GM23338 (cell line): ENCODE measurements at regions not wholly inside any gene's neighbourhood (a gene's known extent, or its start where the extent isn't known, plus 50 kb on each side); places are given as distances from the start of the nearest gene placed in this dataset.

Source experiments
- ATAC-seq: fragments of 200-7000 bp; cut with Tn5 transposase; 3 replicates; pipeline ENCODE4 v1.9.1; 2020
- DNase-seq: peaks from one replicate; pipeline ENCODE4 v3.0.0-alpha.2; 2015; ENCODE audit warnings: low spot score
- H2AFZ ChIP-seq: fragments of 200-600 bp; sonication (generic); 2 replicates; pipeline ENCODE4 v1.8.0; 2016; ENCODE audit warnings: antibody characterized with exemption, mild to moderate bottlenecking, moderate library complexity
- H3F3A ChIP-seq: fragments of 200-600 bp; sonication (generic); replicated peaks from 2 replicates; pipeline ENCODE4 v1.8.0; 2017; ENCODE audit warnings: antibody characterized with exemption, mixed run types, low read depth
- H3K27ac ChIP-seq: fragments of 200-600 bp; sonication (generic); 2 replicates; pipeline ENCODE4 v1.6.1; 2016; ENCODE audit warnings: low read depth
- H3K27me3 ChIP-seq: fragments of 200-600 bp; sonication (generic); 2 replicates; pipeline ENCODE4 v1.8.0; 2016; ENCODE audit warnings: mild to moderate bottlenecking, mixed run types, moderate library complexity; ENCODE audit not compliant: insufficient read depth
- H3K36me3 ChIP-seq: fragments of 200-600 bp; sonication (generic); 2 replicates; pipeline ENCODE4 v1.8.0; 2016; ENCODE audit warnings: mild to moderate bottlenecking; ENCODE audit not compliant: insufficient read depth
- H3K4me1 ChIP-seq: fragments of 200-600 bp; sonication (generic); 2 replicates; pipeline ENCODE4 v1.8.0; 2016; ENCODE audit warnings: mild to moderate bottlenecking, moderate library complexity; ENCODE audit not compliant: insufficient read depth
- H3K4me2 ChIP-seq: fragments of 200-600 bp; sonication (generic); 2 replicates; pipeline ENCODE4 v1.7.1; 2017; ENCODE audit warnings: mixed run types
- H3K4me3 ChIP-seq: fragments of 200-600 bp; sonication (generic); 2 replicates; pipeline ENCODE4 v1.6.1; 2016; ENCODE audit warnings: mixed run types
- H3K79me2 ChIP-seq: fragments of 200-600 bp; sonication (generic); replicated peaks from 2 replicates; pipeline ENCODE4 v1.8.0; 2017; ENCODE audit warnings: mild to moderate bottlenecking; ENCODE audit not compliant: insufficient read depth
- H3K9me2 ChIP-seq: fragments of 200-600 bp; sonication (generic); 2 replicates; pipeline ENCODE4 v1.8.0; 2017; ENCODE audit not compliant: insufficient read depth
- H4K20me1 ChIP-seq: fragments of 200-600 bp; sonication (generic); replicated peaks from 2 replicates; pipeline ENCODE4 v1.8.0; 2017; ENCODE audit warnings: mild to moderate bottlenecking; ENCODE audit not compliant: insufficient read depth
- H3K27ac Mint-ChIP-seq: 2 replicates; pipeline ENCODE4 v1.8.0; 2020; ENCODE audit warnings: inconsistent platforms, mild to moderate bottlenecking, moderate library complexity, mixed read lengths
- H3K27me3 Mint-ChIP-seq: 3 replicates; pipeline ENCODE4 v1.8.0; 2022; ENCODE audit warnings: low read depth, mild to moderate bottlenecking, moderate library complexity, mixed read lengths, inconsistent platforms; ENCODE audit not compliant: insufficient read depth, poor library complexity
- H3K36me3 Mint-ChIP-seq: 3 replicates; pipeline ENCODE4 v1.8.0; 2021; ENCODE audit warnings: low read depth, mild to moderate bottlenecking, inconsistent platforms, moderate library complexity, mixed read lengths
- H3K4me1 Mint-ChIP-seq: 3 replicates; pipeline ENCODE4 v1.8.0; 2020; ENCODE audit warnings: mild to moderate bottlenecking, inconsistent platforms, mixed read lengths
- H3K4me3 Mint-ChIP-seq: 3 replicates; pipeline ENCODE4 v1.8.0; 2021; ENCODE audit warnings: moderate library complexity, mild to moderate bottlenecking, inconsistent platforms, mixed read lengths
- H3K9me3 Mint-ChIP-seq: 3 replicates; pipeline ENCODE4 v1.8.0; 2020; ENCODE audit warnings: moderate library complexity, mild to moderate bottlenecking, inconsistent platforms, mixed read lengths
- CREB1 ChIP-seq: fragments of 250-450 bp; sonication (Bioruptor Pico); IDR thresholded peaks from 2 replicates; pipeline ENCODE4 v1.5.0; 2020; ENCODE audit warnings: low read depth, mild to moderate bottlenecking, moderate library complexity
- CTCF ChIP-seq, 2 experiments: fragments of 200-600 bp in 1 of 2; sonication (generic) in 1 of 2; conservative IDR thresholded peaks; 2 replicates each; pipeline versions ENCODE4 v1.5.1 to v1.6.1; 2016 to 2017; ENCODE audit warnings: antibody characterized with exemption in 2 of 2, low read depth in 2 of 2, mild to moderate bottlenecking in 2 of 2, moderate library complexity in 1 of 2
- ETS1 ChIP-seq: IDR thresholded peaks from 2 replicates; pipeline ENCODE4 v1.6.1; 2016; ENCODE audit warnings: antibody characterized with exemption
- EZH2 ChIP-seq: fragments of 200-600 bp; sonication (generic); IDR thresholded peaks from one replicate; pipeline ENCODE4 v1.8.0; 2017; ENCODE audit warnings: antibody characterized with exemption, mild to moderate bottlenecking, low read depth; ENCODE audit not compliant: unreplicated experiment
- EZH2phosphoT487 ChIP-seq: fragments of 200-600 bp; sonication (generic); IDR thresholded peaks from one replicate; pipeline ENCODE4 v1.8.1; 2018; ENCODE audit warnings: antibody characterized with exemption; ENCODE audit not compliant: unreplicated experiment
- JUNB ChIP-seq: IDR thresholded peaks from one replicate; pipeline ENCODE4 v1.6.1; 2016; ENCODE audit warnings: antibody characterized with exemption; ENCODE audit not compliant: unreplicated experiment
- NANOG ChIP-seq: IDR thresholded peaks from 2 replicates; pipeline ENCODE4 v1.6.1; 2016; ENCODE audit warnings: antibody characterized with exemption, borderline replicate concordance
- POLR2AphosphoS5 ChIP-seq: IDR thresholded peaks from 2 replicates; pipeline ENCODE4 v1.6.1; 2016; ENCODE audit warnings: antibody characterized with exemption, low read depth
- REST ChIP-seq: IDR thresholded peaks from one replicate; pipeline ENCODE4 v1.6.1; 2018; ENCODE audit warnings: antibody characterized with exemption; ENCODE audit not compliant: unreplicated experiment
- STAT1 ChIP-seq: IDR thresholded peaks from one replicate; pipeline ENCODE4 v1.6.1; 2016; ENCODE audit warnings: antibody characterized with exemption; ENCODE audit not compliant: unreplicated experiment
- ZNF114 ChIP-seq: fragments of 250-450 bp; sonication (Bioruptor Pico); IDR thresholded peaks from 2 replicates; pipeline ENCODE4 v1.5.0; 2020; ENCODE audit warnings: mild to moderate bottlenecking, moderate library complexity
- ZNF331 ChIP-seq: fragments of 250-450 bp; sonication (Bioruptor Pico); IDR thresholded peaks from 2 replicates; pipeline ENCODE4 v1.5.0; 2020; ENCODE audit warnings: low read depth, mild to moderate bottlenecking, moderate library complexity
- ZNF462 ChIP-seq: fragments of 250-450 bp; sonication (Bioruptor Pico); IDR thresholded peaks from 2 replicates; pipeline ENCODE4 v1.5.0; 2020; ENCODE audit warnings: mild to moderate bottlenecking, moderate library complexity

GRCh38 chr1:98824736-98825135 lies 163.2 kb downstream of the SNX7 start:
- no peaks in the 10 kb centered on the region for H3K36me3 ChIP-seq
- no peak overlapping the region for H3K27ac ChIP-seq
- Mint-ChIP-seq H3K9me3 (0 out of 3 replicates have a peak, but pooled peaks cover under 1% of the 10 kb centered on the region), H3K27me3 (no peaks in the 10 kb centered on the region), H3K36me3 (no peaks in the 10 kb centered on the region), H3K4me3 (no peak overlapping the region), H3K27ac (no peak overlapping the region), H3K4me1 (peaks cover 12% of the 10 kb centered on the region)
- H3K9me2 ChIP-seq = no peaks in the 10 kb centered on the region
- H4K20me1 ChIP-seq = no peaks in the 10 kb centered on the region
- no peak overlapping the region for H3K4me2 ChIP-seq
- DNase-seq = no peak
- no peaks in the 10 kb centered on the region for H3F3A ChIP-seq
- H3K27me3 ChIP-seq = no peaks in the 10 kb centered on the region
- no peak overlapping the region for H3K4me3 ChIP-seq
- no peak for TF ChIP-seq CREB1 (CRISPR knock-in tag)
- no peak for TF ChIP-seq ZNF462 (CRISPR knock-in tag)
- no peak for TF ChIP-seq EZH2phosphoT487
- TF ChIP-seq NANOG = no peak
- no peak for TF ChIP-seq CTCF (conservative IDR thresholded peaks at IDR 0.05; ENCODE audit: low read depth in 2 of 2)
- no peak for TF ChIP-seq ZNF331 (CRISPR knock-in tag)
- TF ChIP-seq EZH2 = no peak
- no peak for TF ChIP-seq JUNB
- no peak for TF ChIP-seq POLR2AphosphoS5
- no peak for TF ChIP-seq STAT1
- no peak for TF ChIP-seq ETS1
- TF ChIP-seq ZNF114 (CRISPR knock-in tag) = no peak
- TF ChIP-seq REST = no peak
- H3K4me1 ChIP-seq = peaks cover 4% of the 10 kb centered on the region; the same call in 1 of the 2 replicates
- H3K79me2 ChIP-seq = no peaks in the 10 kb centered on the region
- H2AFZ ChIP-seq = no peak overlapping the region
- no peak for ATAC-seq
